MM.1S (cell line): ENCODE measurements at regions not wholly inside any gene's neighbourhood (a gene's known extent, or its start where the extent isn't known, plus 50 kb on each side); places are given as distances from the start of the nearest gene placed in this dataset.

Experiments
- EZH2phosphoT487 ChIP-seq: fragments of 300-600 bp; sonication (generic); IDR thresholded peaks from 2 replicates; pipeline ENCODE4 v1.6.1; 2018; ENCODE audit warnings: antibody characterized with exemption, low read length
- TF ChIP-seq, protein P1 (sequence below): fragments of 300-600 bp; sonication (generic); IDR thresholded peaks from 2 replicates; pipeline ENCODE4 v1.5.1; 2016; ENCODE audit warnings: antibody characterized with exemption, low read length, mixed read lengths

GRCh38 chr11:115910379-115910778 lies 406.2 kb upstream of the CADM1 start:
- TF ChIP-seq, protein P1, sequence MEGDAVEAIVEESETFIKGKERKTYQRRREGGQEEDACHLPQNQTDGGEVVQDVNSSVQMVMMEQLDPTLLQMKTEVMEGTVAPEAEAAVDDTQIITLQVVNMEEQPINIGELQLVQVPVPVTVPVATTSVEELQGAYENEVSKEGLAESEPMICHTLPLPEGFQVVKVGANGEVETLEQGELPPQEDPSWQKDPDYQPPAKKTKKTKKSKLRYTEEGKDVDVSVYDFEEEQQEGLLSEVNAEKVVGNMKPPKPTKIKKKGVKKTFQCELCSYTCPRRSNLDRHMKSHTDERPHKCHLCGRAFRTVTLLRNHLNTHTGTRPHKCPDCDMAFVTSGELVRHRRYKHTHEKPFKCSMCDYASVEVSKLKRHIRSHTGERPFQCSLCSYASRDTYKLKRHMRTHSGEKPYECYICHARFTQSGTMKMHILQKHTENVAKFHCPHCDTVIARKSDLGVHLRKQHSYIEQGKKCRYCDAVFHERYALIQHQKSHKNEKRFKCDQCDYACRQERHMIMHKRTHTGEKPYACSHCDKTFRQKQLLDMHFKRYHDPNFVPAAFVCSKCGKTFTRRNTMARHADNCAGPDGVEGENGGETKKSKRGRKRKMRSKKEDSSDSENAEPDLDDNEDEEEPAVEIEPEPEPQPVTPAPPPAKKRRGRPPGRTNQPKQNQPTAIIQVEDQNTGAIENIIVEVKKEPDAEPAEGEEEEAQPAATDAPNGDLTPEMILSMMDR: no peak
- no peak for TF ChIP-seq EZH2phosphoT487
